GM23338 (cell line): ENCODE measurements at regions not wholly inside any gene's neighbourhood (a gene's known extent, or its start where the extent isn't known, plus 50 kb on each side); places are given as distances from the start of the nearest gene placed in this dataset.

ENCODE experiments used
- ATAC-seq: fragments of 200-7000 bp; cut with Tn5 transposase; 3 replicates; pipeline ENCODE4 v1.9.1; 2020
- DNase-seq: peaks from one replicate; pipeline ENCODE4 v3.0.0-alpha.2; 2015; ENCODE audit warnings: low spot score
- H2AFZ ChIP-seq: fragments of 200-600 bp; sonication (generic); 2 replicates; pipeline ENCODE4 v1.8.0; 2016; ENCODE audit warnings: antibody characterized with exemption, mild to moderate bottlenecking, moderate library complexity
- H3F3A ChIP-seq: fragments of 200-600 bp; sonication (generic); replicated peaks from 2 replicates; pipeline ENCODE4 v1.8.0; 2017; ENCODE audit warnings: antibody characterized with exemption, mixed run types, low read depth
- H3K27ac ChIP-seq: fragments of 200-600 bp; sonication (generic); 2 replicates; pipeline ENCODE4 v1.6.1; 2016; ENCODE audit warnings: low read depth
- H3K27me3 ChIP-seq: fragments of 200-600 bp; sonication (generic); 2 replicates; pipeline ENCODE4 v1.8.0; 2016; ENCODE audit warnings: mild to moderate bottlenecking, mixed run types, moderate library complexity; ENCODE audit not compliant: insufficient read depth
- H3K36me3 ChIP-seq: fragments of 200-600 bp; sonication (generic); 2 replicates; pipeline ENCODE4 v1.8.0; 2016; ENCODE audit warnings: mild to moderate bottlenecking; ENCODE audit not compliant: insufficient read depth
- H3K4me1 ChIP-seq: fragments of 200-600 bp; sonication (generic); 2 replicates; pipeline ENCODE4 v1.8.0; 2016; ENCODE audit warnings: mild to moderate bottlenecking, moderate library complexity; ENCODE audit not compliant: insufficient read depth
- H3K4me2 ChIP-seq: fragments of 200-600 bp; sonication (generic); 2 replicates; pipeline ENCODE4 v1.7.1; 2017; ENCODE audit warnings: mixed run types
- H3K4me3 ChIP-seq: fragments of 200-600 bp; sonication (generic); 2 replicates; pipeline ENCODE4 v1.6.1; 2016; ENCODE audit warnings: mixed run types
- H3K79me2 ChIP-seq: fragments of 200-600 bp; sonication (generic); replicated peaks from 2 replicates; pipeline ENCODE4 v1.8.0; 2017; ENCODE audit warnings: mild to moderate bottlenecking; ENCODE audit not compliant: insufficient read depth
- H3K9me2 ChIP-seq: fragments of 200-600 bp; sonication (generic); 2 replicates; pipeline ENCODE4 v1.8.0; 2017; ENCODE audit not compliant: insufficient read depth
- H4K20me1 ChIP-seq: fragments of 200-600 bp; sonication (generic); replicated peaks from 2 replicates; pipeline ENCODE4 v1.8.0; 2017; ENCODE audit warnings: mild to moderate bottlenecking; ENCODE audit not compliant: insufficient read depth
- H3K27ac Mint-ChIP-seq: 2 replicates; pipeline ENCODE4 v1.8.0; 2020; ENCODE audit warnings: inconsistent platforms, mild to moderate bottlenecking, moderate library complexity, mixed read lengths
- H3K27me3 Mint-ChIP-seq: 3 replicates; pipeline ENCODE4 v1.8.0; 2022; ENCODE audit warnings: low read depth, mild to moderate bottlenecking, moderate library complexity, mixed read lengths, inconsistent platforms; ENCODE audit not compliant: insufficient read depth, poor library complexity
- H3K36me3 Mint-ChIP-seq: 3 replicates; pipeline ENCODE4 v1.8.0; 2021; ENCODE audit warnings: low read depth, mild to moderate bottlenecking, inconsistent platforms, moderate library complexity, mixed read lengths
- H3K4me1 Mint-ChIP-seq: 3 replicates; pipeline ENCODE4 v1.8.0; 2020; ENCODE audit warnings: mild to moderate bottlenecking, inconsistent platforms, mixed read lengths
- H3K4me3 Mint-ChIP-seq: 3 replicates; pipeline ENCODE4 v1.8.0; 2021; ENCODE audit warnings: moderate library complexity, mild to moderate bottlenecking, inconsistent platforms, mixed read lengths
- H3K9me3 Mint-ChIP-seq: 3 replicates; pipeline ENCODE4 v1.8.0; 2020; ENCODE audit warnings: moderate library complexity, mild to moderate bottlenecking, inconsistent platforms, mixed read lengths
- ETS1 ChIP-seq: IDR thresholded peaks from 2 replicates; pipeline ENCODE4 v1.6.1; 2016; ENCODE audit warnings: antibody characterized with exemption
- EZH2 ChIP-seq: fragments of 200-600 bp; sonication (generic); IDR thresholded peaks from one replicate; pipeline ENCODE4 v1.8.0; 2017; ENCODE audit warnings: antibody characterized with exemption, mild to moderate bottlenecking, low read depth; ENCODE audit not compliant: unreplicated experiment
- EZH2phosphoT487 ChIP-seq: fragments of 200-600 bp; sonication (generic); IDR thresholded peaks from one replicate; pipeline ENCODE4 v1.8.1; 2018; ENCODE audit warnings: antibody characterized with exemption; ENCODE audit not compliant: unreplicated experiment
- JUNB ChIP-seq: IDR thresholded peaks from one replicate; pipeline ENCODE4 v1.6.1; 2016; ENCODE audit warnings: antibody characterized with exemption; ENCODE audit not compliant: unreplicated experiment
- NANOG ChIP-seq: IDR thresholded peaks from 2 replicates; pipeline ENCODE4 v1.6.1; 2016; ENCODE audit warnings: antibody characterized with exemption, borderline replicate concordance
- REST ChIP-seq: IDR thresholded peaks from one replicate; pipeline ENCODE4 v1.6.1; 2018; ENCODE audit warnings: antibody characterized with exemption; ENCODE audit not compliant: unreplicated experiment
- STAT1 ChIP-seq: IDR thresholded peaks from one replicate; pipeline ENCODE4 v1.6.1; 2016; ENCODE audit warnings: antibody characterized with exemption; ENCODE audit not compliant: unreplicated experiment
- ZNF114 ChIP-seq: fragments of 250-450 bp; sonication (Bioruptor Pico); IDR thresholded peaks from 2 replicates; pipeline ENCODE4 v1.5.0; 2020; ENCODE audit warnings: mild to moderate bottlenecking, moderate library complexity
- ZNF331 ChIP-seq: fragments of 250-450 bp; sonication (Bioruptor Pico); IDR thresholded peaks from 2 replicates; pipeline ENCODE4 v1.5.0; 2020; ENCODE audit warnings: low read depth, mild to moderate bottlenecking, moderate library complexity
- ZNF462 ChIP-seq: fragments of 250-450 bp; sonication (Bioruptor Pico); IDR thresholded peaks from 2 replicates; pipeline ENCODE4 v1.5.0; 2020; ENCODE audit warnings: mild to moderate bottlenecking, moderate library complexity

- TF ChIP-seq REST (no peak), ZNF114 (CRISPR knock-in tag) (no peak), ETS1 (no peak), EZH2phosphoT487 (no peak)
Observed at GRCh38 chr12:85633491-85633890, 202.7 kb downstream of the RASSF9 start (continued).

GRCh38 chr12:85639834-85640233, 196.4 kb downstream of the RASSF9 start:
- Mint-ChIP-seq H3K27me3 (no peaks in the 10 kb centered on the region), H3K9me3 (no peaks in the 10 kb centered on the region), H3K4me1 (peaks cover 5% of the 10 kb centered on the region; the same call in 2 of the 3 replicates), H3K27ac (no peak overlapping the region), H3K4me3 (no peak overlapping the region), H3K36me3 (no peaks in the 10 kb centered on the region)
- Histone ChIP-seq H3K4me1 (no peaks in the 10 kb centered on the region), H2AFZ (no peak overlapping the region), H3K9me2 (no peaks in the 10 kb centered on the region), H3F3A (no peaks in the 10 kb centered on the region), H3K27ac (no peak overlapping the region), H3K4me3 (no peak overlapping the region), H3K36me3 (no peaks in the 10 kb centered on the region), H4K20me1 (no peaks in the 10 kb centered on the region), H3K79me2 (no peaks in the 10 kb centered on the region), H3K27me3 (no peaks in the 10 kb centered on the region), H3K4me2 (no peak overlapping the region)
- ATAC-seq (no peak), DNase-seq (no peak)
- no peak for TF ChIP-seq EZH2phosphoT487
- no peak for TF ChIP-seq EZH2
- no peak for TF ChIP-seq ZNF331 (CRISPR knock-in tag)
- TF ChIP-seq STAT1 = no peak
- no peak for TF ChIP-seq REST
- TF ChIP-seq ETS1 = no peak
- no peak for TF ChIP-seq JUNB
- no peak for TF ChIP-seq NANOG
- TF ChIP-seq ZNF462 (CRISPR knock-in tag) = no peak
